Activated naive CD4-positive, alpha-beta T cell treated with anti-CD3 and anti-CD28 coated beads for 36 hours (primary cell): ENCODE measurements at regions not wholly inside any gene's neighbourhood (a gene's known extent, or its start where the extent isn't known, plus 50 kb on each side); places are given as distances from the start of the nearest gene placed in this dataset.
"Not testable (repeated sequence)": the region's sequence is repeated elsewhere in the genome, so short reads cannot be mapped to it uniquely, and the experiment has no call there.

Experiments used
- CTCF ChIA-PET: fragments of 350-600 bp; sonication (Branson Sonifier 250); formaldehyde crosslinking; loops from one replicate; lab custom pipeline; 2021; ENCODE audit warnings: antibody characterized with exemption; lab: Charles Lee
- DNase-seq: peaks from one replicate; pipeline ENCODE4 v3.0.0-alpha.2; 2020
- H3K27ac Mint-ChIP-seq: one replicate; pipeline ENCODE4 v1.8.0; 2021; ENCODE audit warnings: mild to moderate bottlenecking, mixed read lengths
- H3K27me3 Mint-ChIP-seq: one replicate; pipeline ENCODE4 v1.8.0; 2021; ENCODE audit warnings: low read depth, mixed read lengths
- H3K36me3 Mint-ChIP-seq: one replicate; pipeline ENCODE4 v1.8.0; 2021; ENCODE audit warnings: low read depth, mixed read lengths
- H3K4me1 Mint-ChIP-seq: one replicate; pipeline ENCODE4 v1.8.0; 2021; ENCODE audit warnings: low read depth, mixed read lengths
- H3K4me3 Mint-ChIP-seq: one replicate; pipeline ENCODE4 v1.8.0; 2021; ENCODE audit warnings: mild to moderate bottlenecking, moderate library complexity, mixed read lengths
- H3K9me3 Mint-ChIP-seq: one replicate; pipeline ENCODE4 v1.8.0; 2021; ENCODE audit warnings: mixed read lengths
- intact Hi-C: fragments of 100-400 bp; cut with micrococcal nuclease; formaldehyde crosslinking; loops from one replicate; pipeline ENCODE4 v1.15.1; 2023

DNA sequence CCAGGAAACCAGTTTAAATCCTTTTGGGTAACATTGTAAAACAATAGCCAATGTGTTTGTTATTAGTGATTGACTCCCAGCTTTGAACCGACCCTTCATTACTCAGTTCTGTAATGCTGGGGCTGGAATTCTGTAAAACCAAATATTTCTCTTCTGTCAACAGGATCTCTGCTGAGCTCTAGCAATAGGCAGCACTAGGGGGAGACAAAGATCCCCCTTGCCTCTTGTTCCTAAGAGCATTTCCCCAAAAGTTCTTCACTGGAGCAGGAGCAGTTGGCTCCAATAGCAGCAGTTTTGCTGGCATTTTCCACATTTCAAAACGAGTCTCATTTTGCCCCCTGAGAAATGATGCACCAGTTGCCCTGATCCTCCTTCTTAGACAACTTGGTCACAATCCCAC lies 1671.1 kb downstream of the MRPL39 start:
- Mint-ChIP-seq H3K4me3 (no peak overlapping the region), H3K27ac (no peak overlapping the region), H3K4me1 (no peaks in the 10 kb centered on the region), H3K9me3 (no peaks in the 10 kb centered on the region), H3K27me3 (no peaks in the 10 kb centered on the region), H3K36me3 (no peaks in the 10 kb centered on the region)
- CTCF ChIA-PET = interaction anchor here (0.9 to 1.5 kb wide), 7 partner anchors 8 to 80 kb away, joined by 3 to 6 read pairs (median 3); no protein-coding TSS in a partner anchor
- intact Hi-C loops = loop anchor here (2.0 kb wide), 1 partner anchor 33 kb away; no protein-coding TSS in a partner anchor
- DNase-seq = peak; percentile 10

DNA sequence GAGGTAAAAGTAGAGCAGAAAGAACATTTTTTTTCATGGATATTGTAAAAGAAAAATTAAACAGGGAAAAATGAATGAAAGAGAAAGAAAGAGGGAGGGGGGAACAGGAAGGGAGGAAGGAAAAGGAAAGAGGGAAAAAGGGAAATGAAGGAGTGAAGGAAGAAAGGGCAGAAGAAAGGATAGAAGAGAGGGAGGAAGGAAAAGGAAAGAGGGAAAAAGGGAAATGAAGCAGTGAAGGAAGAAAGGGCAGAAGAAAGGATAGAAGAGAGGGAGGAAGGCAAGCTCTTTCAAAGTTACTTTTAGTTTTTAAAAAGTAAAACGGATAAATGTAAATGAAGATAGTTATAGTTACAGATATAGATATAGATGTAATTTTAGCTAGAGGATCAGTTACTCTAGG lies 1676.7 kb downstream of the MRPL39 start:
- no peaks in the 10 kb centered on the region for H3K4me1 Mint-ChIP-seq
- DNase-seq = no peak
- intact Hi-C loops = no loop called here
- H3K9me3 Mint-ChIP-seq = no peaks in the 10 kb centered on the region
- no peaks in the 10 kb centered on the region for H3K27me3 Mint-ChIP-seq
- no peak overlapping the region for H3K27ac Mint-ChIP-seq
- CTCF ChIA-PET = no interaction called here
- H3K36me3 Mint-ChIP-seq = no peaks in the 10 kb centered on the region
- no peak overlapping the region for H3K4me3 Mint-ChIP-seq

DNA sequence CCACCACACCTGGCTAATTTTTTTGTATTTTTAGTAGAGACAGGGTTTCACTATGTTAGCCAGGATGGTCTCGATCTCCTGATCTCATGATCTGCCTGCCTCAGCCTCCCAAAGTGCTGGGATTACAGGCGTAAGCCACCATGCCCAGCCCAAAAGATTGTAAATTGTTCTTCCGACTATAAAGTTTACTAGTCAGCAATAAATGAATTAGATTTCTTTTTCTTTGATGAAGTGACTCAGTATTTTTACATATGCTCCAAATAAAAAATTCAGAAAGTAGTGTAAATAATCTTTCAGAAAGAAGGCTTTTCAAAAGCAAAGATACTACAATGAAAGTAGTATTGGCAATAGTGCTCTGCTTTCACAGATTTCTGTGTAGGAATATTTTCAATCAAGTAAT lies 1680.9 kb downstream of the MRPL39 start:
- peaks cover 10% of the 10 kb centered on the region for H3K4me1 Mint-ChIP-seq
- CTCF ChIA-PET, H3K4me3 Mint-ChIP-seq, H3K27ac Mint-ChIP-seq, H3K27me3 Mint-ChIP-seq, H3K9me3 Mint-ChIP-seq, DNase-seq, H3K36me3 Mint-ChIP-seq, intact Hi-C loops: not testable (repeated sequence)

DNA sequence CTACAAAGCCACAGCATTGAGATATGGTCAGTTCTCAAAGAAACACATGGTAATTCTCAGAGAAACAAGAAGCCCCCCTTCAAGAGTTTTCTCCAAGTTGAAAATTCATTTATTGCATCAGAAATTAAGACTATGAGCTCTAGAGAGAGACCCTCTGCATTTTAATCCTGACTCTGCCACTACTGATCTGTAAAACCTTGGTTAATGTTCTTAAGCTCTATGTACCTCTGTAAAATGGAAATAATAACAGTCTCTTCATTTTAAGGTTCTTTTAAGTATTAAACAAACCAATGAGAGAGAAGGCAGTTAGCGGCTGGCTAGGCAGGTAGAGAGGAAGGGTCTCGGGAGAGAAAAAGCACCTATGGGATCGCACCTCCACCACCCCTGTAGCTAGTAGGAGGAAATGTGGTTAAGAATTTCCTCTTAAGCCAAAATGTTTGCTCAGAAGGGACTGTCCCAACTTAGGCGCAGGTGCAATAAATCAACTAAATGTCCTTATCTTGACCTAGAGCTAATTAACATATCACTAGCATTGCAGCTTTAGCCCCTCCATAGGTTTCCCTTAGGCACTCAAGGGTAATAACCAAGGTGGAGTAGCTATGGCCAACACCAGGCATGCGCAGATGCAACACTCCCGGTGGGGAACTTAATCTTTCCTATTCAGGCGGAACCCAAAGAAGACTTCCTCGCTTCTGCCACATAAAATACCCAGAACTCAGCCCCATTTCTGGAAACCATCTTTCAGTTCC lies 1685.4 kb downstream of the MRPL39 start:
- H3K27me3 Mint-ChIP-seq = no peaks in the 10 kb centered on the region
- peak; percentile 18 for DNase-seq
- H3K4me1 Mint-ChIP-seq = peaks cover 14% of the 10 kb centered on the region
- H3K36me3 Mint-ChIP-seq = no peaks in the 10 kb centered on the region
- intact Hi-C loops = loop anchor here (5.0 kb wide), 1 partner anchor 35 kb away; no protein-coding TSS in a partner anchor
- no peak overlapping the region for H3K4me3 Mint-ChIP-seq
- no peaks in the 10 kb centered on the region for H3K9me3 Mint-ChIP-seq
- H3K27ac Mint-ChIP-seq = no peak overlapping the region
- CTCF ChIA-PET = interaction anchor here (1.7 kb wide), 1 partner anchor 14 kb away, joined by 4 read pairs; no protein-coding TSS in a partner anchor

DNA sequence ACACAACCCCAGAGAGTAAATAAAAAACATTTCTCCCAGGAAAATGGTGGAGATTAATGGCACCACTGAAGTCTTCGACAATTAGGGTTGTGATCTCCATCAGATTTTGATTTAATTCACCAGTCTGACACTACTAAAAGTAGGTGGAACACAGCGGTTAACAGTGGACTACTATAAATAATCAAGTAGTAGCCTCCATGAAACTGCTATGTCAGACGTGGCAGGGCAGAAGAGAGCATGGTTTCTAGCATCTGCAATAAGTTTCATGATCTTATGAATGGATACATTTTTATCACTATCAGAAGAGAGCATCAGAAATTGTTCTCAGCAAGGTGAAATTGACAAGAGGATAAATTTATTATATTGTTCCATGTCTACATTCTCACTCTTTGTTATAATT lies 1706.6 kb downstream of the MRPL39 start:
- Mint-ChIP-seq H3K4me1 (no peaks in the 10 kb centered on the region), H3K4me3 (no peak overlapping the region), H3K9me3 (peaks cover 7% of the 10 kb centered on the region), H3K36me3 (no peaks in the 10 kb centered on the region), H3K27me3 (no peaks in the 10 kb centered on the region), H3K27ac (no peak overlapping the region)
- DNase-seq = no peak
- CTCF ChIA-PET = no interaction called here
- intact Hi-C loops = no loop called here

DNA sequence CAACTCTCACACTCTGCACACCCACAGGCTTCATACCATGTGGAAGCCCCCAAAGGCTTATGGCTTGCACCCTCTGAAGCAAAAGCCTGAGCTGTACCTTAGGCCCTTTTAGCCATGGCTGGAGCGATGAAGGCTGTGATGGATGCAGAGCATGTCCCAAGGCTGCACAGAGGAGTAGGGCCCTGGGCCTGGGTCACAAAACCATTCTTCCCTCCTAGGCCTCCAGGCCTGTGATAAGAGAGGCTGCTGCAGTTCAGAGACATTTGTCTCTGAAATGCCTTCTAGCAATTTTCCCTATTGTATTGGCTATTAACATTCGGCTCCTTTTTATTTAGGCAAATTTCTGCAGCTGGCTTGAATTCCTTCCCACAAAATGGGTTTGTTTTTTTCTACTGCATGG lies 1707.7 kb downstream of the MRPL39 start:
- Mint-ChIP-seq H3K4me3 (no peak overlapping the region), H3K9me3 (peaks cover 7% of the 10 kb centered on the region), H3K27ac (no peak overlapping the region), H3K4me1 (no peaks in the 10 kb centered on the region), H3K27me3 (no peaks in the 10 kb centered on the region), H3K36me3 (no peaks in the 10 kb centered on the region)
- no peak for DNase-seq
- intact Hi-C loops = no loop called here
- CTCF ChIA-PET = no interaction called here

DNA sequence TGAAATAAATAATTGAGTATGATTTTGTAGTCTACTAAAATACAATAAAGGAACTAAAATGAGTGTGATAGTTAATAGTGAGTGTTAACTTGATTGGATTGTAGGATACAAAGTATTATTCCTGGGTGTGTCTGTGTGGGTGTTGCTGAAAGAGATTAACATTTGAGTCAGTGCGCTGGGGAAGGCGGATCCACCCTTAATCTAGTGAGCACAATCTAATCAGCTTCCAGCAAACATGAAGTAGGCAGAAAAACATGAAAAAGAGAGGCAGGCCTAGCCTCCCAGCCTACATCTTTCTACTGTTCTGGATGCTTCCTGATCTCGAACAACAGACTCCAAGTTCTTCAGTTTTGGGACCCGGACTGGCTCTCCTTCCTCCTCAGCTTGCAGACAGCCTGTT lies 1716.6 kb downstream of the MRPL39 start:
- no peaks in the 10 kb centered on the region for H3K36me3 Mint-ChIP-seq
- H3K4me3 Mint-ChIP-seq = no peak overlapping the region
- H3K27ac Mint-ChIP-seq = no peak overlapping the region
- no peaks in the 10 kb centered on the region for H3K27me3 Mint-ChIP-seq
- CTCF ChIA-PET = no interaction called here
- H3K9me3 Mint-ChIP-seq = no peaks in the 10 kb centered on the region
- peaks cover 5% of the 10 kb centered on the region for H3K4me1 Mint-ChIP-seq
- intact Hi-C loops = no loop called here
- no peak for DNase-seq

DNA sequence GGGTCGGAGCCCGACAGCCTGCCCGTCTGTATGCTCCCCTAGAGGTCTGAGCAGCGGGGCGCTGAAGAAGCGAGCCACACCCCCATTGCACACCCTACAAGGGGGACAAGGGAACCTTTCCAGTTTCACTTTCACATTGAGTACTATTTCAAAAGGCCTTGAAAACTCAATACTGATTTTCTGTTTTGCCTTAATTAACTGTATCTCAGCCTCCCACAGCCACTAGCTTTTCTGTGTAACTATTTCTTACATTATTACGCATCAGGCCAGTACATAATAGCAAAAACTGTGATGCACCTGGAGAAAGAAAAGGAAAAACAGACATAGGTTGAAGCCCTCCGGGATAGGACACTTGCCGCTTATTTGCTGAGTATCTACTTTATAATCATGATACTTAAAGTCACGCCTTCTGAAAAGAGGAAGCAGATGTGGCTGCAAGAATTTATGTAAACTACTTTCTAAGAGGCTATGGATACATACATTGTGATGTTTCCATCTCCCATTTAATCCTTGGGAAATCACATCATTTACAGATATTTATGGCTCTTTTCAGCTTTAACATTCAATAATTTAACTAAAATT lies 1719.5 kb downstream of the MRPL39 start:
- DNase-seq = peak; percentile 5
- Mint-ChIP-seq H3K36me3 (no peaks in the 10 kb centered on the region), H3K4me1 (peaks cover 5% of the 10 kb centered on the region), H3K9me3 (no peaks in the 10 kb centered on the region), H3K27me3 (no peaks in the 10 kb centered on the region), H3K4me3 (peak overlapping the region; percentile 44), H3K27ac (no peak overlapping the region)
- intact Hi-C loops = loop anchor here (5.0 kb wide), 1 partner anchor 34 kb away; no protein-coding TSS in a partner anchor
- CTCF ChIA-PET = no interaction called here

DNA sequence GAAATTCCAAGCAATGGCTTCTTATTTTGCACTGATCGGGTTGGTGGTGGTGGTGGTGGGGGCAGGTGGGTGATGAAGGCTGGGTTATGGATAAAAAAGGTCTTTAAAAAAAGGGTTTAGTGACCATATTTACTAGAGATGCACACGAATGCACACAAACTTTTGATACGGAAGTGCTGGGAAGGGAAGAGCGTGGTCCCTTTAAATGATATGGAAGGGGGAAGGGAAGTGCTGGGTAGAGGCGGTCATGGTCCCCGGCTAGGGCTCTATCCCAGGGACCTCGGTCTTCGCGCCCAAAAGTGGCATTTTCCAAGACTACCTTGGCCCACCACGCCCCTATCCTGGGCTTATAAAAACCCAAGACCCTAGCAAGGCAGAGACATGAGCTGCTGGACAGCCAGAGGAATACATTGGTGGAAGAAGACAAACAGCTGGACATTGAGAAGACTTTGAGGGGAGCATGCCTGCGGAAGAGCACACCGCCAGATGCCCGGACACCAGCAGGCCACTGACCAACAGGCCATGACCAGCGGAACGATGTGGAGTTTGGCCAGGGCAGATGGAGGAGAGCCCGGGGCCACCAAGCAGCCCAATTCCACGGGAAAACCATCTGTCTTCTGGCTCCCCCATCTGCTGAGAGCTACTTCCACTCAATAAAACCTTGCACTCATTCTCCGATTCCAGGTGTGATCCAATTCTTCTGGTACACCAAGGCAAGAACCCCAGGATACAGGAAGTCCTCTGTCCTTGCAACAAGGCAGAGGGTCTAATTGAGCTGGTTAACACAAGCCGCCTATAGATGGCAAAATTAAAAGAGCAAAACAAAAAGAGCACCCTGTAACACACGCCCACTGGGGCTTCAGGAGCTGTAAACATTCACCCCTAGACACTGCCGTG lies 1720.2 kb downstream of the MRPL39 start:
- H3K4me1 Mint-ChIP-seq = peaks cover 5% of the 10 kb centered on the region
- H3K9me3 Mint-ChIP-seq = no peaks in the 10 kb centered on the region
- H3K4me3 Mint-ChIP-seq = peak overlapping the region; percentile 44
- H3K36me3 Mint-ChIP-seq = no peaks in the 10 kb centered on the region
- H3K27ac Mint-ChIP-seq = no peak overlapping the region
- CTCF ChIA-PET = interaction anchor here (0.6 kb wide), 1 partner anchor 112 kb away, joined by 3 read pairs; no protein-coding TSS in a partner anchor
- no peak for DNase-seq
- no peaks in the 10 kb centered on the region for H3K27me3 Mint-ChIP-seq
- intact Hi-C loops = loop anchor here (5.0 kb wide), 1 partner anchor 35 kb away; no protein-coding TSS in a partner anchor

DNA sequence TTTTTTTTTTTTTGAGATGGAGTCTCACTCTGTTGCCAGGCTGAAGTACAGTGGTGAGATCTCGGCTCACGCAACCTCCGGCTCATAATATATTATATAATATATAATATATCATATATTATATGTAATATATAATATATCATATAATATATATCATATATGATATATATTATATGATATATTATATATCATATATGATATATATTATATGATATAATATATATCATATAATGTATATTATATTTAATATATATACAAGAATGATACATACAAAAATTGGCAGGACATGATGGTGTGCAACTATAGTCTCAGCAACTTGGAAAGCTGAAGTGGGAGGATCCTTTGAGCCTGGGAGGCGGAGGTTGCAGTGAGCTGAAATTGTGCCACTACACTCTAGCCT lies 1725.5 kb downstream of the MRPL39 start:
- CTCF ChIA-PET = interaction anchor here (0.7 kb wide), 1 partner anchor 102 kb away, joined by 3 read pairs; no protein-coding TSS in a partner anchor
- Mint-ChIP-seq H3K36me3 (no peaks in the 10 kb centered on the region), H3K9me3 (no peaks in the 10 kb centered on the region), H3K4me3 (no peak overlapping the region), H3K27me3 (no peaks in the 10 kb centered on the region), H3K4me1 (no peaks in the 10 kb centered on the region), H3K27ac (no peak overlapping the region)
- intact Hi-C loops = no loop called here
- no peak for DNase-seq

DNA sequence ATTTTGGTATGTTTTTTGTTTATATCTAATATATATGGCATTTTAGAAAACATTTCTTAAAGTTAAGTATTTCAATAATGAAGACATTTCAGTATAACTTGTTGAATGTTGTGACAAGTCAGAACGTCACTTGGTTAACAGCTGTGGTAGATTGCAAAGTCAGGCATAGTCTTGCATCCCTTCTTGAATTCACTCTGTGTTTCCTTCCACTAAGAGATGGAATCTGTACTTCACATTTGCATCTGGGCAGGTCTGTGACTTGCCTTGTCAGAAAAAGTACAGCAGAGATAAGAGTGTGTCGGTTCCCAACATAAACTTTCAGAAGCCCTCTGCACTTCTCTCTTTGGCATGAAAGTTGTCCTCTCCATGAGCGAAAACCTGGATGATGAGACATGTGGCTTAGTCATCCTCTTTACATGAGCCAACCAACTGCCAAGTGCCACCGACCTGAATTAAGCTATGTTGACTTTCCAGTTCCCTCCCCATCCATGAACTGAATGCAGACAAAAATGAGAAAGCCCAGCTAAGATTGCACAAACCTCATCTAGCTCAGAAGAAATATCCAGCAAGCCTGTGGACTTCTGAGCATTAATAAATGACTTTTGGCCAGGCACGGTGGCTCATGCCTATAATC lies 1730.2 kb downstream of the MRPL39 start:
- Mint-ChIP-seq H3K27ac (no peak overlapping the region), H3K36me3 (no peaks in the 10 kb centered on the region), H3K4me3 (no peak overlapping the region), H3K4me1 (no peaks in the 10 kb centered on the region), H3K9me3 (no peaks in the 10 kb centered on the region), H3K27me3 (no peaks in the 10 kb centered on the region)
- CTCF ChIA-PET = no interaction called here
- DNase-seq = no peak
- intact Hi-C loops = no loop called here

DNA sequence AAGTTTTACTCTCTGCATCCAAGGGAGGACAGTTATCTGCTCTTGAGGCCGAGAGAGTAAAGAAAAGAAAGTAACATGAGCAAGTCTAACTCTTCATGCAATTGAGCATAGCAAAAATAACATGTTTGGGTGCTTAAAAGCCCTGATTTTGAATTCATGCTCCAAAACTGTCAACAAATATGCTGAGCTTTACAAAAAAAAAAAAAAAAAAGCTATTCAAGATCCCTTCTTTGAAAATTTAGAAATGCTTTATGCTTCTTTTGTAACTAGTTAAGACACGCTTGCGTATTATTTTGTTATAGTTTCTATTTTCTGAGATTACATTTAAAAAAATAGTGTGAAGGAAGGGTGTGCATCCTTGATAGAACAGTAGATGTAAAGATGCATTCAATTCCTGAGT lies 1733.0 kb downstream of the MRPL39 start:
- no peak overlapping the region for H3K4me3 Mint-ChIP-seq
- H3K27me3 Mint-ChIP-seq = no peaks in the 10 kb centered on the region
- H3K4me1 Mint-ChIP-seq = no peaks in the 10 kb centered on the region
- no peaks in the 10 kb centered on the region for H3K36me3 Mint-ChIP-seq
- H3K27ac Mint-ChIP-seq = no peak overlapping the region
- DNase-seq = no peak
- CTCF ChIA-PET = no interaction called here
- no peaks in the 10 kb centered on the region for H3K9me3 Mint-ChIP-seq
- intact Hi-C loops = no loop called here
